GM23338 (cell line): ENCODE measurements at regions not wholly inside any gene's neighbourhood (a gene's known extent, or its start where the extent isn't known, plus 50 kb on each side); places are given as distances from the start of the nearest gene placed in this dataset.

Experiments
- ATAC-seq: fragments of 200-7000 bp; cut with Tn5 transposase; 3 replicates; pipeline ENCODE4 v1.9.1; 2020
- DNase-seq: peaks from one replicate; pipeline ENCODE4 v3.0.0-alpha.2; 2015; ENCODE audit warnings: low spot score
- H2AFZ ChIP-seq: fragments of 200-600 bp; sonication (generic); 2 replicates; pipeline ENCODE4 v1.8.0; 2016; ENCODE audit warnings: antibody characterized with exemption, mild to moderate bottlenecking, moderate library complexity
- H3F3A ChIP-seq: fragments of 200-600 bp; sonication (generic); replicated peaks from 2 replicates; pipeline ENCODE4 v1.8.0; 2017; ENCODE audit warnings: antibody characterized with exemption, mixed run types, low read depth
- H3K27ac ChIP-seq: fragments of 200-600 bp; sonication (generic); 2 replicates; pipeline ENCODE4 v1.6.1; 2016; ENCODE audit warnings: low read depth
- H3K27me3 ChIP-seq: fragments of 200-600 bp; sonication (generic); 2 replicates; pipeline ENCODE4 v1.8.0; 2016; ENCODE audit warnings: mild to moderate bottlenecking, mixed run types, moderate library complexity; ENCODE audit not compliant: insufficient read depth
- H3K36me3 ChIP-seq: fragments of 200-600 bp; sonication (generic); 2 replicates; pipeline ENCODE4 v1.8.0; 2016; ENCODE audit warnings: mild to moderate bottlenecking; ENCODE audit not compliant: insufficient read depth
- H3K4me1 ChIP-seq: fragments of 200-600 bp; sonication (generic); 2 replicates; pipeline ENCODE4 v1.8.0; 2016; ENCODE audit warnings: mild to moderate bottlenecking, moderate library complexity; ENCODE audit not compliant: insufficient read depth
- H3K4me2 ChIP-seq: fragments of 200-600 bp; sonication (generic); 2 replicates; pipeline ENCODE4 v1.7.1; 2017; ENCODE audit warnings: mixed run types
- H3K4me3 ChIP-seq: fragments of 200-600 bp; sonication (generic); 2 replicates; pipeline ENCODE4 v1.6.1; 2016; ENCODE audit warnings: mixed run types
- H3K79me2 ChIP-seq: fragments of 200-600 bp; sonication (generic); replicated peaks from 2 replicates; pipeline ENCODE4 v1.8.0; 2017; ENCODE audit warnings: mild to moderate bottlenecking; ENCODE audit not compliant: insufficient read depth
- H3K9me2 ChIP-seq: fragments of 200-600 bp; sonication (generic); 2 replicates; pipeline ENCODE4 v1.8.0; 2017; ENCODE audit not compliant: insufficient read depth
- H4K20me1 ChIP-seq: fragments of 200-600 bp; sonication (generic); replicated peaks from 2 replicates; pipeline ENCODE4 v1.8.0; 2017; ENCODE audit warnings: mild to moderate bottlenecking; ENCODE audit not compliant: insufficient read depth
- H3K27ac Mint-ChIP-seq: 2 replicates; pipeline ENCODE4 v1.8.0; 2020; ENCODE audit warnings: inconsistent platforms, mild to moderate bottlenecking, moderate library complexity, mixed read lengths
- H3K27me3 Mint-ChIP-seq: 3 replicates; pipeline ENCODE4 v1.8.0; 2022; ENCODE audit warnings: low read depth, mild to moderate bottlenecking, moderate library complexity, mixed read lengths, inconsistent platforms; ENCODE audit not compliant: insufficient read depth, poor library complexity
- H3K36me3 Mint-ChIP-seq: 3 replicates; pipeline ENCODE4 v1.8.0; 2021; ENCODE audit warnings: low read depth, mild to moderate bottlenecking, inconsistent platforms, moderate library complexity, mixed read lengths
- H3K4me1 Mint-ChIP-seq: 3 replicates; pipeline ENCODE4 v1.8.0; 2020; ENCODE audit warnings: mild to moderate bottlenecking, inconsistent platforms, mixed read lengths
- H3K4me3 Mint-ChIP-seq: 3 replicates; pipeline ENCODE4 v1.8.0; 2021; ENCODE audit warnings: moderate library complexity, mild to moderate bottlenecking, inconsistent platforms, mixed read lengths
- H3K9me3 Mint-ChIP-seq: 3 replicates; pipeline ENCODE4 v1.8.0; 2020; ENCODE audit warnings: moderate library complexity, mild to moderate bottlenecking, inconsistent platforms, mixed read lengths
- CREB1 ChIP-seq: fragments of 250-450 bp; sonication (Bioruptor Pico); IDR thresholded peaks from 2 replicates; pipeline ENCODE4 v1.5.0; 2020; ENCODE audit warnings: low read depth, mild to moderate bottlenecking, moderate library complexity
- ETS1 ChIP-seq: IDR thresholded peaks from 2 replicates; pipeline ENCODE4 v1.6.1; 2016; ENCODE audit warnings: antibody characterized with exemption
- EZH2phosphoT487 ChIP-seq: fragments of 200-600 bp; sonication (generic); IDR thresholded peaks from one replicate; pipeline ENCODE4 v1.8.1; 2018; ENCODE audit warnings: antibody characterized with exemption; ENCODE audit not compliant: unreplicated experiment
- JUNB ChIP-seq: IDR thresholded peaks from one replicate; pipeline ENCODE4 v1.6.1; 2016; ENCODE audit warnings: antibody characterized with exemption; ENCODE audit not compliant: unreplicated experiment
- NANOG ChIP-seq: IDR thresholded peaks from 2 replicates; pipeline ENCODE4 v1.6.1; 2016; ENCODE audit warnings: antibody characterized with exemption, borderline replicate concordance
- POLR2AphosphoS5 ChIP-seq: IDR thresholded peaks from 2 replicates; pipeline ENCODE4 v1.6.1; 2016; ENCODE audit warnings: antibody characterized with exemption, low read depth
- STAT1 ChIP-seq: IDR thresholded peaks from one replicate; pipeline ENCODE4 v1.6.1; 2016; ENCODE audit warnings: antibody characterized with exemption; ENCODE audit not compliant: unreplicated experiment
- ZNF114 ChIP-seq: fragments of 250-450 bp; sonication (Bioruptor Pico); IDR thresholded peaks from 2 replicates; pipeline ENCODE4 v1.5.0; 2020; ENCODE audit warnings: mild to moderate bottlenecking, moderate library complexity
- ZNF331 ChIP-seq: fragments of 250-450 bp; sonication (Bioruptor Pico); IDR thresholded peaks from 2 replicates; pipeline ENCODE4 v1.5.0; 2020; ENCODE audit warnings: low read depth, mild to moderate bottlenecking, moderate library complexity
- TF ChIP-seq, protein P1 (sequence below): IDR thresholded peaks from one replicate; pipeline ENCODE4 v1.6.1; 2018; ENCODE audit warnings: antibody characterized with exemption; ENCODE audit not compliant: unreplicated experiment

DNA sequence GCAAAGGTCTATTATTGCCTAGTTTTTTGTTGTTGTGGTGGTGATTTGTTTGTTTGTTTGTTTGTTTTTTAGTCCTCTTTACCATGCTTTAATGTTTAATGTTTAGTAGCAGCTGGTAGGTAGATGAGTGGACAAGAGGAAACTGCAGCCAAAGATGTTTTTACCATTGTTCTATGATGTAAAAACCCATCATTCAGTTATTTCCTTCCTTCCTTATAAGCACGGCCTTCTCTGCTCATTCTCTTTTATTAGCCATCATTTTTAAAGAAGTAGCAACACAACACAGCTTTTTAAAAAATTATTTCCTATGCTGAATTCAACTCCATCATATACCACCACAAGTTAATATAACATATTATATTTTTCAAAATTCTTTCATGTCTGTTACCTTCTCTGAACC, 58.5 kb upstream of the BOC start (continued):
- TF ChIP-seq CREB1 (CRISPR knock-in tag) (no peak), ETS1 (no peak), JUNB (no peak), ZNF331 (CRISPR knock-in tag) (no peak), STAT1 (no peak), POLR2AphosphoS5 (no peak), ZNF114 (CRISPR knock-in tag) (no peak)
- TF ChIP-seq, protein P1, sequence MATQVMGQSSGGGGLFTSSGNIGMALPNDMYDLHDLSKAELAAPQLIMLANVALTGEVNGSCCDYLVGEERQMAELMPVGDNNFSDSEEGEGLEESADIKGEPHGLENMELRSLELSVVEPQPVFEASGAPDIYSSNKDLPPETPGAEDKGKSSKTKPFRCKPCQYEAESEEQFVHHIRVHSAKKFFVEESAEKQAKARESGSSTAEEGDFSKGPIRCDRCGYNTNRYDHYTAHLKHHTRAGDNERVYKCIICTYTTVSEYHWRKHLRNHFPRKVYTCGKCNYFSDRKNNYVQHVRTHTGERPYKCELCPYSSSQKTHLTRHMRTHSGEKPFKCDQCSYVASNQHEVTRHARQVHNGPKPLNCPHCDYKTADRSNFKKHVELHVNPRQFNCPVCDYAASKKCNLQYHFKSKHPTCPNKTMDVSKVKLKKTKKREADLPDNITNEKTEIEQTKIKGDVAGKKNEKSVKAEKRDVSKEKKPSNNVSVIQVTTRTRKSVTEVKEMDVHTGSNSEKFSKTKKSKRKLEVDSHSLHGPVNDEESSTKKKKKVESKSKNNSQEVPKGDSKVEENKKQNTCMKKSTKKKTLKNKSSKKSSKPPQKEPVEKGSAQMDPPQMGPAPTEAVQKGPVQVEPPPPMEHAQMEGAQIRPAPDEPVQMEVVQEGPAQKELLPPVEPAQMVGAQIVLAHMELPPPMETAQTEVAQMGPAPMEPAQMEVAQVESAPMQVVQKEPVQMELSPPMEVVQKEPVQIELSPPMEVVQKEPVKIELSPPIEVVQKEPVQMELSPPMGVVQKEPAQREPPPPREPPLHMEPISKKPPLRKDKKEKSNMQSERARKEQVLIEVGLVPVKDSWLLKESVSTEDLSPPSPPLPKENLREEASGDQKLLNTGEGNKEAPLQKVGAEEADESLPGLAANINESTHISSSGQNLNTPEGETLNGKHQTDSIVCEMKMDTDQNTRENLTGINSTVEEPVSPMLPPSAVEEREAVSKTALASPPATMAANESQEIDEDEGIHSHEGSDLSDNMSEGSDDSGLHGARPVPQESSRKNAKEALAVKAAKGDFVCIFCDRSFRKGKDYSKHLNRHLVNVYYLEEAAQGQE = no peak

DNA sequence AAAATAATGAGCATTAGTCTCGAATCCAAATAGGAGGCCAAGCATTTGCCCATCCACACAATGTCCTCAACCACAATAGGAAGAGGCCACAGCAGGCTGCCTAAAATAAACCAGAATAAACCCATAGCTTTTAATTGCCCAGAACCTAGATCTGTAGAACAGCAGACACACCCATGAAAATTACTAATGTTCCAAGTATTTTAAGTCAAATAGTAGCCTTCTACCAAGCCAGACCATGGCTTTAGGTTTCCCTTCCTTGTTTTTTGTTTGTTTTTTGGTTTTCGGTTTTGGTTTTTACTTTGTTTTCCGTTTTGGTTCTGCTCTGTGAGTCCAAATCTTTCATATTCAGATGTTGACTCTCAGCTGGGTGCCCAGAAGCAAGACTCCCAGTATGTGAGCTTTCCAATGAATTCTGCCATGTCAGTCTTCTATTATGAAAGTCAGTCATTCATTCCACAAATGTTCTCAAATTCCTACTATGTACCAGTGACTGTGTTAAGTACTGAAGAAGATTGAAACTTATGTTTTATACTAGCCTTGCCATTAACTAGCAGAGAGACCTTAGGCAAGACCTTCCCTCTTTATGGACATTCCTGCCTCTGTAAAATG, 57.8 kb upstream of the BOC start:
- Histone ChIP-seq H4K20me1 (no peaks in the 10 kb centered on the region), H3K36me3 (no peaks in the 10 kb centered on the region), H3K4me1 (peaks cover 29% of the 10 kb centered on the region), H3K4me3 (no peak overlapping the region), H2AFZ (0 out of 2 replicates have a peak overlapping the region, but pooled peaks have one; percentile 7), H3K27me3 (no peaks in the 10 kb centered on the region), H3K4me2 (peak overlapping the region; percentile 39), H3F3A (no peaks in the 10 kb centered on the region), H3K9me2 (peaks cover 3% of the 10 kb centered on the region; the same call in 1 of the 2 replicates), H3K79me2 (no peaks in the 10 kb centered on the region), H3K27ac (no peak overlapping the region)
- H3K36me3 Mint-ChIP-seq = no peaks in the 10 kb centered on the region
- no peaks in the 10 kb centered on the region for H3K9me3 Mint-ChIP-seq
- peaks cover 3% of the 10 kb centered on the region for H3K27me3 Mint-ChIP-seq
- DNase-seq = no peak
- peaks cover 36% of the 10 kb centered on the region for H3K4me1 Mint-ChIP-seq
- H3K27ac Mint-ChIP-seq = peak overlapping the region; percentile 28; the same call in 1 of the 2 replicates
- ATAC-seq = no peak
- H3K4me3 Mint-ChIP-seq = no peak overlapping the region
- no peak for TF ChIP-seq POLR2AphosphoS5
- no peak for TF ChIP-seq CREB1 (CRISPR knock-in tag)
- no peak for TF ChIP-seq ZNF331 (CRISPR knock-in tag)
- TF ChIP-seq, protein P1 = no peak
- no peak for TF ChIP-seq NANOG
- TF ChIP-seq ETS1 = no peak
- TF ChIP-seq EZH2phosphoT487 = no peak
- TF ChIP-seq JUNB = no peak
